Colon (tissue), 2 donors: ENCODE measurements at regions not wholly inside any gene's neighbourhood (a gene's known extent, or its start where the extent isn't known, plus 50 kb on each side); places are given as distances from the start of the nearest gene placed in this dataset.
"Not testable (repeated sequence)": the region's sequence is repeated elsewhere in the genome, so short reads cannot be mapped to it uniquely, and the experiment has no call there.

Source experiments
- FAIRE-seq: peaks from 2 replicates; lab custom pipeline; 2012; peaks lifted over from hg19 to GRCh38; lab: Jason Lieb, UNC
- donor health status: control.
- donor health status: control.

DNA sequence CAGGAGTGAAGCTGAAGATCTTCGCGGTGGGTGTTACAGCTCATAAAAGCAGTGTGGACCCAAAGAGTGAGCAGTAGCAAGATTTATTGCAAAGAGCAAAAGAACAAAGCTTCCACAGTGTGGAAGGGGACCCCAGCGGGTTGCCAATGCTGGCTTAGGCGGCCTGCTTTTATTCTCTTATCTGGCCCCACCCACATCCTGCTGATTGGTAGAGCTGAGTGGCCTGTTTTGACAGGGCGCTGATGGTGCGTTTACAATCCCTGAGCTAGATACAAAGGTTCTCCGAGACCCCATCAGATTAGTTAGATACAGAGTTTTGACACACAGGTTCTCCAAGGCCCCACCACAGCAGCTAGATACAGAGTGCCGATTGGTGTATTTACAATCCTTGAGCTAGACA lies 875.0 kb downstream of the LRFN5 start:
- not testable (repeated sequence) for FAIRE-seq

DNA sequence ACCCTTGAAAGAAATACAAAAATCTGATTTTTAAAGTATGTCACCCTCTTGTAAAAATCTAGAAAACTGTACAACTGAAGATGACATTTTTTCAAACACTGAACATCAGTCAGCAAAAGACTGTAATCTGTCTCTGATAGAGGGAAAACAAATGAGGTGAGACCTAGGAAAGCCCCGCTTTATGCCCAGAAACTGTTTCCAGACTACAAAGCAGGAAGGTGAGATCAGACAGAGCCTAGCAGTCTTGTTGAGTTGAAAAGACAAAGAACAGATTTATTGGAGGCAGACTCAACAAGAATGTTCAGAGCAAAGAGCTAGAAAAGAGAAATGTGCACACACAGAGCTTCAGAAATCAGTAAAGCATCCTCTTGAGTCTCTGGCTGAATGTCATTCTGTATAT lies 873.6 kb downstream of the LRFN5 start:
- FAIRE-seq, result no peak

DNA sequence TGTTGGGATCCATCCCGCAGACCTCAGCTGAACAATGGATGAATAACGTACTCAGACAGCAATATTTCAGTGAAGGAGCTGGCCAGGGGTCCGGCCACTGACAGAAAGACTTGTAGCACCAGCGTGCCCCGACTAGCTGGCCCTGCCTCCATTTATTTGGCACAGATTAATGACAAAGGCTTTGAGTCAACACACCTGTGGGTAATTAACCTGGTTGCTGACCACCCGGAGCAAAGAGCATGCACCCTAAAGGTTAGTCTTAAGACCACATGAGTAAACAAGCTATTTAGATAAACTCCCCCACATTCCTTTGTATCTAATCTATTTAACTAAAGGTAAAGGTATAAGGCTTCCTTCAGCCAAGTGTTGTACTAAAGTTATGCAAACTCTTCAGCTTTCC lies 868.6 kb downstream of the LRFN5 start:
- no peak for FAIRE-seq

DNA sequence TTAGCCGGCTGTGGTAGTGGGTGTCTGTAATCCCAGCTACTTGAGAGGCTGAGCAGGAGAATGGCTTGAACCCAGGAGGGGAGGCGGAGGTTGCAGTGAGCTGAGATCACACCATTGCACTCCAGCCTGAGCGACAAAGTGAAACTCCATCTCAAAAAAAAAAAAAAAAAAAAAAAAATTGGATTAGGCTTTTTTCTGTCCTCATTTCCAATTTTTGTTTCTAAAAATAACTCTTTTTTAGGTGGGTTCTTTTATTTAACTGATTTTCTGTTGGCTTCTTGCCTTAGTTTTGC lies 863.7 kb downstream of the LRFN5 start:
- FAIRE-seq, result no peak

DNA sequence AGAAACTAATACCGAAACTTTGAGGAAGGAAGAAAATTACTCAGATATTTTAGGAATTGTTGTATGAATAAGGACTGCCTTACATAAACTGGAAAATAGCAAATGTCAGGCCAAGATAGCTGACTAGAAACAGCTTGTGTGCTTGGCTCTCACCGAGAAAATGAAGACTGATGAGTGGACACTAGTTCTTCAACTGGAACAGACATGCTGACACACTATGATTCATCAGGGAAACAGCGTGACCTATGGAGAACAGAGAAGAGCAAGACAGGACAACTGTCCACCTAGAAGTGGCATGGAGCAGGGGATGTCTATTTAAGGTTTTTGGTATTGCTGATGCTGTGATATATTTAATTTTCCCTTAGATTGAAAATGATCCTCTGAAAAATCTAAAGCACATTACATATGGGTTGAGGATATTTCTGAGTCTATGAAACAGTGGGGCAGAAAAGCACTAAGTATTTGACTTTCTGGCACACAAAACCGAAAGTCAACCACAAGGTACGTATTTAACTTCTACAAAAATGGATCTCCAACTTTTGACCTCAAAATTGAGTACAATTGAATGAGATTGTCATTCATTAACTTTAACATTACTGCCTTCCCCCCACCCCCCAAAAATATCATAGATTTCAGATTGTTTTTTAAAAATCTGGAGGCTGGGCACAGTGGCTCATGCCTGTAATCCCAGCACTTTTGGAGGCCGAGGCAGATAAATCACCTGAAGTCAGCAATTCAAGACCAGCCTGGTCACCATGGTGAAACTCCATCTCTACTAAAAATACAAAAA lies 863.2 kb downstream of the LRFN5 start:
- FAIRE-seq, result no peak

DNA sequence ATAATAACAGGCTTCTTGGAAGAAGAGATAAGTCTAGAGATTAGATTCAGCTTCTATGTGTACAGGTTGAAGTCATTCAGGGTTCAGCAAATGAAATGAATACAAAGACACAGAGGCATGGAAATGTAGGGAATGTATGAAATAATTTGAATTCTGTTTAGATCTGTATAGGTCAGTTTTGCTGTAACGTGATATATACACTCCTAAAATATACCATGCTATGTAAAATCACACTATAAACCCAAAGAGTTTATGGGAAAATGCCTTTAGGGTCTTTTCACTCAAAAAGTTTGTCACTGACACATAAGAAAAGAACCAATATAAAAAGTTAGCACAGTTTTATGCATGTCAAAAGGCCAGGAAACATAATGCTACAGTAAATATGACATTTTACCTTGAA lies 854.0 kb downstream of the LRFN5 start:
- no peak for FAIRE-seq

DNA sequence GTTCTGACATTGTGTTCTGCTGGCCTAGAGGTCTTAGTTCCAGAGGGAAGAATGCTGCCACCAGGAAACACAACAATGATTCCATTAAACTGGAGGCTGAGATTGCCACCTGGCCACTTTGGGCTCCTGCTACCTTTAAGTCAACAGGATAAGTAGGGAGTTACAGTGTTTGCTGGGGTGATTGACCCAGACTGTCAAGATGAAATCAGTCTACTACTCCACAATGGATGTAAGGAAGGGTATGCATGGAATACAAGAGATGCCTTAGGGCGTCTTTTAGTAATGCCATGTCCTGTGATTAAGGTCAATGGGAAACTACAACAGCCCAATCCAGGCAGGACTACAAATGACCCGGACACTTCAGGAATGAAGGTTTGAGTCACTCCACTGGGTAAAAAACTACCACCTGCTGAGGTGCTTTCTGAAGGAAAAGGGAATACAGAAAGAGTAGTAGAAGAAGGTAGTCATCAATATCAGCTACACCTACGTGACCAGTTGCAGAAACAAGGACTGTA lies 852.6 kb downstream of the LRFN5 start:
- FAIRE-seq, result no peak

DNA sequence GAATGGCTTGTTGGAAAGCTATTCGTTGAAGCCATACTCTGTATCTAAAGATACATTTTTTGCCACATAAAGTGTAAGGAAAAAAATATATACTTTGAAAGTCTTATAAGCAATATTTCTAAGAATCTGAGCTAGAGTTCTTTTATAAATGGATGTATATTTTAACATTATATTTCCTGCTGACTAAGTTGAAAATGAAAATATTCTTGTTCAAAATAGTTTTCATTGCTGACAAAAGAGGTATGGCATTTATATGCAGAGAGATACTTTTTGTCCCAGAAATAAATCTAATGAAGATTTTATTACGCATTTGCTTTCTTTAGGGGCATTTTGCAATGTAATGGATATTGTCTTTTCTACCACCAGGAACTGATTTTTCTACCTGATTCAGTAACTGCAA lies 834.9 kb downstream of the LRFN5 start:
- FAIRE-seq, result no peak

DNA sequence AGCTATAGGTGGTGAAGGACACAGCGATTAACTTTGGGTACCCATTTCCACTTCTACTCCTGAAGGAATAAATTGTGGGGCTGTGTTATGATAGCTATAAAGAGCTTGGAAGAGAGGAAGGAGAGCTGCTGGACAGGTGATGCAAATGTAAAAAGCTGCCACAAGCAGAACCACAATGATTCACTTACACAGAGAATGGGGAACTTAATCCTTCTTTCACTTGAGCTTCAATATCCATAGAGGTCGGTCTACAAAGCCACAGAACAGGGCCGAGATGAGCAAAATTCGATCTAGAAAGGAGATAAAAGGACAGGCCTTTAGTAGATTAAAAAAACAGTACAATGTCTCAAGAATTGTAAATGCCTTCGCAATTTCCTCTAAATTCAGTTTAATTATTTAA lies 831.1 kb downstream of the LRFN5 start:
- no peak for FAIRE-seq

DNA sequence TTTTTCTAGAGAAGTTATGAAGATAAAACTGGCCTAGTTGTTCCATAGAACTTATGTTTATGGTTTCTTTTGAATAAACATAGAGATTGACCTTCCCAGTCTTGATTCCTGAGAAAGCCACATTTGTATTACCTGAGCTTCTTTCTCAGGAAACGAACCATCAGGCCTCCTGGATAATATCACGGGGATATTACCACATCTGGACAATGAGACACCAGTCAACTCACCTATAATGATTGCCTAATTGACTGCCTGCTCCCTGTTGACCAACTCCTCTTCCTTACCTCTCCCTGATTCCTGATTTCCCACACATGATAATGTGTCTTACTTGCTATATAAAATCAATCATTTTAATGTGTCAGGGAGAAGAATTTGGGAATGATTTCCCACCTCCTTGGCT lies 822.7 kb downstream of the LRFN5 start:
- FAIRE-seq, result no peak

DNA sequence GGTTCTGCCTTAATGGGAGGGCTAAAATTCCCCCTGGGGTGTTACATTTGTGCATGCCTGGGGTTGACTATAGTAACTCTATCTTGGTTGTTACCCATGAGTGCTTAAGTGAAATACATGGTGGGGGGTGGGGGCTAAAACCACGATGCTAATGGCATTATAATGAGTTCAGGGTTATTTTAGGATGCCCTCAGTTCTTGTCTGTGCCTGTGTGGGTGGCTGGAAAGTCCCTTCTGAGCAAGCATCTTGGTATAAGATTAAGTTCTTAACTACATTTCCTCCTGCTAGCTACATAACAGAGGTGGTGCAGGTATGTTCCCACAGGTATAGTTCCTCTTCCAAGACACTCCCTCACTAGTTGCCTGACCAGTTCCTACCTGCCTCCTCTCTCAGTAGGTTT lies 822.3 kb downstream of the LRFN5 start:
- FAIRE-seq, result no peak

DNA sequence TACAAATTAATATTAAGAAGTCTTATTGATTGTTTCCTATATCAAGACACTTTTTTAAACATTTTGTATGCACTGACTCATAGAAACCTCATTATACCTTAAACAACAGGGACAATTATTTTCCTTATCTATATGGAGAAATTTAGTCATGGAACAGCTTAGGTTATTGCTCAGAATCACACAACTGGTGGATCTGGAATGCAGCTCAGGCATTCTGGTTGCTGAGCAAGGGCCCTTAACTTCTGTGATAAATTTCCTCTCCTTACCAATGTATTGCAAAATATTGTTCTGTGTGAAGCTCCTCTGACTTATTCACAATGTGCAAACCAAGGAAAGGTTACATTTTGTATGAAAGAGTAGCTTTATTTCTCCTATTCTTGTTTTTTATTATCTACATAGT lies 817.8 kb downstream of the LRFN5 start:
- FAIRE-seq, result no peak

DNA sequence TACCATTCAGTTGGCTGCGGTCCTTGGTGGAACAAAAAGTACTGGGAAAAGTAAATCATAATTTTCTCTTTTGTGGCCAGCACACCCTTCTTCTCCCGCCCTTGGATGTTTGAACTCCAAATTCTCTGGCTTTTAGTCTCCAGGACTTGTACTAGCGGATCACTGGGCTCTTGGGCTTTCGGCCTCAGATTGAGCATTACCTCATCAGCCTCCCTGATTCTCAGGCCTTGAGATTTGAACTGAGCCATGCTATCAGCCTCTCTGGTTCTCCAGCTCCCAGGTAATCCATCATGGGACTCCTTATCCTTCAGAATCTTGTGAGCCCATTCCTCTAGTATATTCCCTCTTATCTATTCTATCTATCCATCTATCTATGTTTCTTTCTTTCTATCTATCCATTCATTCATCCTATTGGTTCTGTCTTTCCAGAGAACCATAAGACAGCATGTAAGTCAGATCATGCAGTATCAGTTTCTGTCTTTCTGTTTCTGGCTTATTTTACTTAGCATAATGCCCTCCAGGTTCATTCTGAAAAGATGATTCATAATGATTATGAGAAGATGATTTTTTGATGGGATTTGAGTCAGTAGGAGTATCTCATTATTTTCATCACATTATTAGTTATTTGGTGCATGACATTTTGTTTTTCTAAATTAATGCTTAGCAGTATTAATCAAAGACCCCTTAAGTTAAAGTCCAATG lies 814.9 kb downstream of the LRFN5 start:
- FAIRE-seq, result no peak

DNA sequence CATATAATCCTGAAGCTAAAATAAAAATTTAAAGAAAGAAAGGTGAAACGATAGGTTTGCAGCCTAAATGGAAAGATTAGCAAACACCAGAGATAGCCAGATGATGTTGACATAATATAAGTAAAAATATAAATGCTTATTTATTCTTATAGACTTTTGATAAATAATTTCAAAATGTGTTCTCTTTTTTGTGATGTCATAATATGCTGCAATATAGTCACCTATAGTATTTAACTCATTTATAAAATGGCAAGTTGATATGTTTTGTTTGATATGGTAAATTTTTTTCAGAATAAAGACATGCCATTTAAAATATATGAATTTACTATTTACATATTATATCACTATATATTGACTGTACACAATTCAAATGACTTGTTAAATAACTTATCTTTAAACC lies 813.4 kb downstream of the LRFN5 start:
- peak; percentile 41 for FAIRE-seq

DNA sequence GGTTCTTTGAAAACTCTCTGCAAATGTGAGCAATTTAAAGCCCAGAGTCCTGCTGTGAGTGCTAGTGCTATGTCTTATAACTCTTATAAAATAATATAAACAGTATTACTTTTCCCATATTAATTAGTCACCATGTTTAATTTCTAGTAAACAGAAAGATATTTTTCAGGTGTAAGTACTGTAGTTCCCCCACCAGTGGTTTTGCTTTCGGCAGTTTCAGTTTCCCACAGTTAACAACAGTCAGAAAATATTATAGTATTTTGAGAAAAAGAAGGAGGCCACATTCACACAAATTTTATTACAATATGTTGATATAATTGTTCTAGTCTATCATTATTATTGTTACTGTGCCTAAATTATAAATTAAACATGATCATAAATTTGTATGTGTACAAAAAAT lies 800.5 kb downstream of the LRFN5 start:
- no peak for FAIRE-seq

DNA sequence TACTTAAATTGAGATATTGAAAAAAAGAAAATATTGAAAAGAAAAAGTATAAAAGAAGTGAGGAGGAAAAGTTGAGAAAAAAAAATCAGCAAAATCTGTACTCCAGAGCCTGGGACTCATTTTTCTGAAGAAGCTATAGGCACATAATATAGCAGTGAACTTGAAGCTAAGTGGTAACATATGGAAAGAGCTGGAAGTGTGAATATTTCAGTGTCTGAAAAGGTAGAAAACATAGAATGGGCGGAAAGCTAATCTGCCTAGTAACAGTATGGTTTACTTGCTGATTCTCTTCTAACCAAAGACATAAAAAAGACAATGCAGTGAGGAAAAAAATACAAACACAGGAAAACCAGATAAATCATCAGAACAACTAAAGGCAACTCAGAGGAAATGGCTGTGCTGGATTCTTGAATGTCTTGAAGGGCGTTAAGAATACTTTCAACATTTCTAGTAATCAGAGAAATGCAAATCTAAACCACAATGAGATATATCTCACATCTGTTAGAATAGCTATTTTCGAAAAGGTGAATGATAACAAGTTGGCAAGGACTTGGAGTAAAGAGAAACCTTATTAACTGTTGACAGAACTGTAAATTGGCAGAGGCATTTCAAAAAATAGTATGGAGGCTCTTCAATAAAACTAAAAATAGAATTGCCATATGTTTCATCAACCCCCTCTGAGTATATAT lies 784.6 kb downstream of the LRFN5 start:
- FAIRE-seq, result no peak

DNA sequence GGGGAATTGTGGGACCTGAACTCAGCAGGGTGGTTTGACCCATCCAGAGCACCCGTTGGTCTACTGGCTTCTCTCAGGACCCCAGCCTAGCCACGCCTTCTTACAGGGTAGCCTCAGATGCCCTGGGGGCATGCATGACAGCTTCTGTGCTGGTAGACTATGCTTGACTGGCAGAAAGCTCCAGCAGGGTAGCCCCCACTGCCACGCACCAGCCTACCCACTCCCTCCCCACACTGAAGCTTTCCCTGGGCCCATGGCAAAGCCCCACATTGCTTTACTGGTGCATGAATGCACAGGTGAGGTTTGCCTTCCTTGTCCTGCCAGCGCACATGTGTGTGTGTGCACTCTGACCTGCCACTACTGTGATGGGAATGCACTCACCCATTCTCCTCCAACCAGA lies 772.2 kb downstream of the LRFN5 start:
- no peak for FAIRE-seq

DNA sequence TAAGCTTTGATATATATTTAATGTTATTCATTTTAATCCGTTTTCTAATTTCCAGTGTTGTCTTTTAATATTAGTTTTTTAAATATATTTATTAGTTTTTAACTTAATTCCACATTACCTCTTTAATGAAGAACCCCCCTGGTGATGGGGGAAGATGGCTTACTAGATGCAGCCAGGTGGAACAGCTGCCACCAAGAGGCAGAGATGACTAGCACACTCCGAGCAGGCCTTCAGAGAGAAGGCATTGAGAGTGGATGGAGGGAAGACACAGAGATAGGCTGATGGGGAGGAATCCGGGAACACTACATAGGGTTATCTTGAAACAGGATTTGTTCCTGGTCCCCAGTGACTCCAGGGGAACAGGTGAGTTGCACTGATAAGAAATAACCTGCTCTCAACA lies 771.6 kb downstream of the LRFN5 start:
- no peak for FAIRE-seq

DNA sequence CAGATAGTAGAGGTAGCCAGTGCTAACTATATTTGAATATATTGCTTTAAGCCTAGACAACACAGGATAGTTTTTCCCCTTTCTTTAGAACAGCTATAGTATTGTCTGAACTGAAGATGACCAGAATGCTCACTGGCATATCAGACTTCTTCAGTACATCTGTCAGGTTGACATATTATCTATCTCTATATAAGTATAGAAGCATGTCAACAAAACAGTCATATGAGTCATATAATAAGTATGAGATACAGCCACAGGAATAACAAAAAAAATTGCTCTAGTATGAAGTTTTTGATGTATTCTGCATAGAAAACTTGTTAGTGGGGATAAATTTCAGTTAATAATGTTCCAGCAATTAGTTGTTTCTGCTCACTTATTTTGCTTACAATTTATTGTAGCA lies 767.7 kb downstream of the LRFN5 start:
- FAIRE-seq, result no peak

DNA sequence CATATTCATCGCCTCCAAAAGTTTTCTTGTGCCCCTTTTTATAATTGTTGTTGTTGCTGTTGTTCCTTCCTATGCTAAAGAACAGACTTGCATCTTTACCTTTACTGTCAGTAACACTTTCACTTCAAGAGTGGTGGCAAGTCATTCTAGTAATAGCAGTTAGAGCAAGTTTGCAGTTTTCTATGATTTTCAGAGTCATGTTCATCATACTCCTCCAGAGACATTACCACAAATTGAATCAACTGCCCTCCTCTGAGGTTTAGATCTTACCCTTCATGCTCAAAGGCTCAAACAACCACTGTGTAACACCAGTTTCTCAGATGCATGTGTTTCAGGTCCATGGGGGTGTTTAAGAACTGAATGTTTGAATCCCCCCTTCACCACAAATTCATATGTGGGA lies 763.4 kb downstream of the LRFN5 start:
- no peak for FAIRE-seq

DNA sequence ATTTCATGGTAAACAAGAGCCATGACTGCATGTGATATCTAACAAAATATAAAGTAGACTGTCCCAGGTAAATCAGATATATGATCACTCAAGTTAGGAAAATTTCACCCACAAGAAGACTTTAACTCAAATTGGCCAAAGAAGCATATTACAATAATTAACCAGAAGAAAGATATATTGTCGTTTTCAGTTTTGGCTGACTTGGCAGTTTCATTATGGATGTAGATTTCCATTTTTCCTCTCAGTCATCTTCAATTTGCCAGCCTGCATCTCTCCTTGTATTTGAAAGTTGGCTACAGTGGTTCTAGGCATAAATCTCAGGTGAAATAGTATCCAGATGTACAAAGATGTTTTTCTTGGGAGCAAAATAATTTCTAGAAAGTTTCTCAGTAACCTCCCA lies 761.6 kb downstream of the LRFN5 start:
- no peak for FAIRE-seq

DNA sequence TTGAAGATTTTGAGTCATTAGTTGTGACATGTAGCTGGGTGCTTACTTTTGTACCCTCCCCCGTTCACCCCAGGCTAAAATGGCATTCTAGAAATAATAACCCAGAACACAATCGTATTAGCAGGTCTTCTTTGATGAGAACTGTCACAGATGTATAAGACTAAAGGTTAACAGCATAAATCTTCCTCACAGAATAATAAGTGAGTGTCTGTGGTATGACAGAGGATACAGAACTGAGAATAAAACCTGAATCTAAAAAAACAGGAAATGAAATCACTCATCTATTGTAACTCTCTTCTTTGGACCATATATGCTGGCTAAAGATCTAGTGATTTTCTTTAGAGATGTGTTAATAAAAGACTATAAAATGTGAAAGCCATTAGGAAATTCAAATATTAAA lies 746.6 kb downstream of the LRFN5 start:
- FAIRE-seq, result no peak

DNA sequence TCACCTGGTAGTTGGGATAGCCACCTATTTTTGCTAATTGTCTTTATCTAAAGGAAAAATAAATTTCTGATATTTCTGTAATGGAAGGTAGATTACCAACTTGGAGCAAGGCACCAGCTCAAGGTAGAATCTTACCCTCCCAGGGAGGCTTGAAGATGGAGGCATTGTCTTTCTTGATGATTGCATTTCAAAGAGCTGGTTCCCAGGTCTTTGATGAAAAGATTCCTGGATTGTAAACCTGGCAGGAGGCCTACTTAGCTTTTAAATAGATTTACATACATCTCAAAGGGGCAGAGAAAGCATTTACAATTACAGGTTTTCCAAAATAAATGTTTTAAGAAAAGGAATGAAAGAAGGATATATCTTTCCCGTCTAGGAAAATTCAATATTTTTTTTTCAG lies 729.2 kb downstream of the LRFN5 start:
- no peak for FAIRE-seq
